GM23338 (cell line): ENCODE measurements at regions not wholly inside any gene's neighbourhood (a gene's known extent, or its start where the extent isn't known, plus 50 kb on each side); places are given as distances from the start of the nearest gene placed in this dataset.
A peak's percentile ranks its signal among the peaks of the same experiment; 100 is the strongest.

Experiments used
- ATAC-seq: fragments of 200-7000 bp; cut with Tn5 transposase; 3 replicates; pipeline ENCODE4 v1.9.1; 2020
- DNase-seq: peaks from one replicate; pipeline ENCODE4 v3.0.0-alpha.2; 2015; ENCODE audit warnings: low spot score
- H2AFZ ChIP-seq: fragments of 200-600 bp; sonication (generic); 2 replicates; pipeline ENCODE4 v1.8.0; 2016; ENCODE audit warnings: antibody characterized with exemption, mild to moderate bottlenecking, moderate library complexity
- H3F3A ChIP-seq: fragments of 200-600 bp; sonication (generic); replicated peaks from 2 replicates; pipeline ENCODE4 v1.8.0; 2017; ENCODE audit warnings: antibody characterized with exemption, mixed run types, low read depth
- H3K27ac ChIP-seq: fragments of 200-600 bp; sonication (generic); 2 replicates; pipeline ENCODE4 v1.6.1; 2016; ENCODE audit warnings: low read depth
- H3K27me3 ChIP-seq: fragments of 200-600 bp; sonication (generic); 2 replicates; pipeline ENCODE4 v1.8.0; 2016; ENCODE audit warnings: mild to moderate bottlenecking, mixed run types, moderate library complexity; ENCODE audit not compliant: insufficient read depth
- H3K36me3 ChIP-seq: fragments of 200-600 bp; sonication (generic); 2 replicates; pipeline ENCODE4 v1.8.0; 2016; ENCODE audit warnings: mild to moderate bottlenecking; ENCODE audit not compliant: insufficient read depth
- H3K4me1 ChIP-seq: fragments of 200-600 bp; sonication (generic); 2 replicates; pipeline ENCODE4 v1.8.0; 2016; ENCODE audit warnings: mild to moderate bottlenecking, moderate library complexity; ENCODE audit not compliant: insufficient read depth
- H3K4me2 ChIP-seq: fragments of 200-600 bp; sonication (generic); 2 replicates; pipeline ENCODE4 v1.7.1; 2017; ENCODE audit warnings: mixed run types
- H3K4me3 ChIP-seq: fragments of 200-600 bp; sonication (generic); 2 replicates; pipeline ENCODE4 v1.6.1; 2016; ENCODE audit warnings: mixed run types
- H3K79me2 ChIP-seq: fragments of 200-600 bp; sonication (generic); replicated peaks from 2 replicates; pipeline ENCODE4 v1.8.0; 2017; ENCODE audit warnings: mild to moderate bottlenecking; ENCODE audit not compliant: insufficient read depth
- H3K9me2 ChIP-seq: fragments of 200-600 bp; sonication (generic); 2 replicates; pipeline ENCODE4 v1.8.0; 2017; ENCODE audit not compliant: insufficient read depth
- H4K20me1 ChIP-seq: fragments of 200-600 bp; sonication (generic); replicated peaks from 2 replicates; pipeline ENCODE4 v1.8.0; 2017; ENCODE audit warnings: mild to moderate bottlenecking; ENCODE audit not compliant: insufficient read depth
- H3K27ac Mint-ChIP-seq: 2 replicates; pipeline ENCODE4 v1.8.0; 2020; ENCODE audit warnings: inconsistent platforms, mild to moderate bottlenecking, moderate library complexity, mixed read lengths
- H3K27me3 Mint-ChIP-seq: 3 replicates; pipeline ENCODE4 v1.8.0; 2022; ENCODE audit warnings: low read depth, mild to moderate bottlenecking, moderate library complexity, mixed read lengths, inconsistent platforms; ENCODE audit not compliant: insufficient read depth, poor library complexity
- H3K36me3 Mint-ChIP-seq: 3 replicates; pipeline ENCODE4 v1.8.0; 2021; ENCODE audit warnings: low read depth, mild to moderate bottlenecking, inconsistent platforms, moderate library complexity, mixed read lengths
- H3K4me1 Mint-ChIP-seq: 3 replicates; pipeline ENCODE4 v1.8.0; 2020; ENCODE audit warnings: mild to moderate bottlenecking, inconsistent platforms, mixed read lengths
- H3K4me3 Mint-ChIP-seq: 3 replicates; pipeline ENCODE4 v1.8.0; 2021; ENCODE audit warnings: moderate library complexity, mild to moderate bottlenecking, inconsistent platforms, mixed read lengths
- H3K9me3 Mint-ChIP-seq: 3 replicates; pipeline ENCODE4 v1.8.0; 2020; ENCODE audit warnings: moderate library complexity, mild to moderate bottlenecking, inconsistent platforms, mixed read lengths
- CREB1 ChIP-seq: fragments of 250-450 bp; sonication (Bioruptor Pico); IDR thresholded peaks from 2 replicates; pipeline ENCODE4 v1.5.0; 2020; ENCODE audit warnings: low read depth, mild to moderate bottlenecking, moderate library complexity
- CTCF ChIP-seq, 2 experiments: fragments of 200-600 bp in 1 of 2; sonication (generic) in 1 of 2; conservative IDR thresholded peaks; 2 replicates each; pipeline versions ENCODE4 v1.5.1 to v1.6.1; 2016 to 2017; ENCODE audit warnings: antibody characterized with exemption in 2 of 2, low read depth in 2 of 2, mild to moderate bottlenecking in 2 of 2, moderate library complexity in 1 of 2
- ETS1 ChIP-seq: IDR thresholded peaks from 2 replicates; pipeline ENCODE4 v1.6.1; 2016; ENCODE audit warnings: antibody characterized with exemption
- EZH2 ChIP-seq: fragments of 200-600 bp; sonication (generic); IDR thresholded peaks from one replicate; pipeline ENCODE4 v1.8.0; 2017; ENCODE audit warnings: antibody characterized with exemption, mild to moderate bottlenecking, low read depth; ENCODE audit not compliant: unreplicated experiment
- EZH2phosphoT487 ChIP-seq: fragments of 200-600 bp; sonication (generic); IDR thresholded peaks from one replicate; pipeline ENCODE4 v1.8.1; 2018; ENCODE audit warnings: antibody characterized with exemption; ENCODE audit not compliant: unreplicated experiment
- JUNB ChIP-seq: IDR thresholded peaks from one replicate; pipeline ENCODE4 v1.6.1; 2016; ENCODE audit warnings: antibody characterized with exemption; ENCODE audit not compliant: unreplicated experiment
- NANOG ChIP-seq: IDR thresholded peaks from 2 replicates; pipeline ENCODE4 v1.6.1; 2016; ENCODE audit warnings: antibody characterized with exemption, borderline replicate concordance
- POLR2AphosphoS5 ChIP-seq: IDR thresholded peaks from 2 replicates; pipeline ENCODE4 v1.6.1; 2016; ENCODE audit warnings: antibody characterized with exemption, low read depth
- STAT1 ChIP-seq: IDR thresholded peaks from one replicate; pipeline ENCODE4 v1.6.1; 2016; ENCODE audit warnings: antibody characterized with exemption; ENCODE audit not compliant: unreplicated experiment
- ZNF114 ChIP-seq: fragments of 250-450 bp; sonication (Bioruptor Pico); IDR thresholded peaks from 2 replicates; pipeline ENCODE4 v1.5.0; 2020; ENCODE audit warnings: mild to moderate bottlenecking, moderate library complexity
- ZNF331 ChIP-seq: fragments of 250-450 bp; sonication (Bioruptor Pico); IDR thresholded peaks from 2 replicates; pipeline ENCODE4 v1.5.0; 2020; ENCODE audit warnings: low read depth, mild to moderate bottlenecking, moderate library complexity
- ZNF462 ChIP-seq: fragments of 250-450 bp; sonication (Bioruptor Pico); IDR thresholded peaks from 2 replicates; pipeline ENCODE4 v1.5.0; 2020; ENCODE audit warnings: mild to moderate bottlenecking, moderate library complexity
- TF ChIP-seq, protein P1 (sequence below): IDR thresholded peaks from one replicate; pipeline ENCODE4 v1.6.1; 2018; ENCODE audit warnings: antibody characterized with exemption; ENCODE audit not compliant: unreplicated experiment

DNA sequence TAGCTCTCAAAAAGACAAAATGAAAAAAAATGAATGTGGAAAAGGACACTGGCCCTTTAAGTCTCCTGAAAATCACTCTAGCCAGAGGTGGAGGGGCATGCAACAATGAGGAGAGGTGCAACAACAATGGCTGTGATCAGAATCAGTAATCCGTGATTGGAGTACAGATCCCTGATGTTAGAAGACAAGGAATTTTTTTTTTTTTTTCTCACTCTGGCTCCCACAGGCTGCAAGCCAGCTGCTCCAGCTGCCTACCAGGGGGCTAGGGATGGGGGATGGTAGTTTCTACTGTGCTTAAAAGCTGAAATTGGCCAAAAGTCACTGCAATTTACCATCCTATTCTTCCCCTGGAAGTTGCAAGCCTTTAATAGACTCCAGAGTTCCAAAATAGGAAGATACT, 54.5 kb downstream of the STYXL2 start:
- TF ChIP-seq JUNB (no peak), NANOG (no peak), STAT1 (no peak), CREB1 (no peak), EZH2 (no peak), ZNF462 (CRISPR knock-in tag) (no peak), ZNF331 (CRISPR knock-in tag) (no peak), ZNF114 (CRISPR knock-in tag) (no peak), EZH2phosphoT487 (no peak), POLR2AphosphoS5 (no peak), ETS1 (no peak), CTCF (conservative IDR thresholded peaks at IDR 0.05; ENCODE audit: low read depth in 2 of 2) (no peak)
- TF ChIP-seq, protein P1, sequence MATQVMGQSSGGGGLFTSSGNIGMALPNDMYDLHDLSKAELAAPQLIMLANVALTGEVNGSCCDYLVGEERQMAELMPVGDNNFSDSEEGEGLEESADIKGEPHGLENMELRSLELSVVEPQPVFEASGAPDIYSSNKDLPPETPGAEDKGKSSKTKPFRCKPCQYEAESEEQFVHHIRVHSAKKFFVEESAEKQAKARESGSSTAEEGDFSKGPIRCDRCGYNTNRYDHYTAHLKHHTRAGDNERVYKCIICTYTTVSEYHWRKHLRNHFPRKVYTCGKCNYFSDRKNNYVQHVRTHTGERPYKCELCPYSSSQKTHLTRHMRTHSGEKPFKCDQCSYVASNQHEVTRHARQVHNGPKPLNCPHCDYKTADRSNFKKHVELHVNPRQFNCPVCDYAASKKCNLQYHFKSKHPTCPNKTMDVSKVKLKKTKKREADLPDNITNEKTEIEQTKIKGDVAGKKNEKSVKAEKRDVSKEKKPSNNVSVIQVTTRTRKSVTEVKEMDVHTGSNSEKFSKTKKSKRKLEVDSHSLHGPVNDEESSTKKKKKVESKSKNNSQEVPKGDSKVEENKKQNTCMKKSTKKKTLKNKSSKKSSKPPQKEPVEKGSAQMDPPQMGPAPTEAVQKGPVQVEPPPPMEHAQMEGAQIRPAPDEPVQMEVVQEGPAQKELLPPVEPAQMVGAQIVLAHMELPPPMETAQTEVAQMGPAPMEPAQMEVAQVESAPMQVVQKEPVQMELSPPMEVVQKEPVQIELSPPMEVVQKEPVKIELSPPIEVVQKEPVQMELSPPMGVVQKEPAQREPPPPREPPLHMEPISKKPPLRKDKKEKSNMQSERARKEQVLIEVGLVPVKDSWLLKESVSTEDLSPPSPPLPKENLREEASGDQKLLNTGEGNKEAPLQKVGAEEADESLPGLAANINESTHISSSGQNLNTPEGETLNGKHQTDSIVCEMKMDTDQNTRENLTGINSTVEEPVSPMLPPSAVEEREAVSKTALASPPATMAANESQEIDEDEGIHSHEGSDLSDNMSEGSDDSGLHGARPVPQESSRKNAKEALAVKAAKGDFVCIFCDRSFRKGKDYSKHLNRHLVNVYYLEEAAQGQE, result no peak
- H3K27ac ChIP-seq, result no peak overlapping the region
- H3K9me2 ChIP-seq, result peaks cover 4% of the 10 kb centered on the region; the same call in 1 of the 2 replicates
- no peaks in the 10 kb centered on the region for H3F3A ChIP-seq
- peak overlapping the region; percentile 70 for H3K27ac Mint-ChIP-seq
- no peaks in the 10 kb centered on the region for H3K79me2 ChIP-seq
- DNase-seq (peak; percentile 74), ATAC-seq (peak; percentile 93)
- peaks cover 17% of the 10 kb centered on the region for H3K36me3 Mint-ChIP-seq
- H3K4me1 Mint-ChIP-seq, result peaks cover 21% of the 10 kb centered on the region
- H3K27me3 Mint-ChIP-seq, result peaks cover 4% of the 10 kb centered on the region
- no peak overlapping the region for H3K4me3 Mint-ChIP-seq
- H3K9me3 Mint-ChIP-seq, result peaks cover 17% of the 10 kb centered on the region
- H3K27me3 ChIP-seq, result no peaks in the 10 kb centered on the region
- 0 out of 2 replicates have a peak overlapping the region, but pooled peaks have one; percentile 37 for H3K4me2 ChIP-seq
- H4K20me1 ChIP-seq, result no peaks in the 10 kb centered on the region
- peak overlapping the region; percentile 1; the same call in 1 of the 2 replicates for H2AFZ ChIP-seq
- H3K36me3 ChIP-seq, result no peaks in the 10 kb centered on the region
- H3K4me1 ChIP-seq, result peaks cover 3% of the 10 kb centered on the region; the same call in 1 of the 2 replicates
- no peak overlapping the region for H3K4me3 ChIP-seq
